Endodermal cell (in vitro differentiated cells): ENCODE measurements at regions not wholly inside any gene's neighbourhood (a gene's known extent, or its start where the extent isn't known, plus 50 kb on each side); places are given as distances from the start of the nearest gene placed in this dataset.
"Not testable (repeated sequence)": the region's sequence is repeated elsewhere in the genome, so short reads cannot be mapped to it uniquely, and the experiment has no call there.

Experiments
- DNase-seq: peaks from one replicate; pipeline ENCODE4 v3.0.0-alpha.2; 2017
- H3K27ac ChIP-seq: 2 replicates; pipeline ENCODE4 v1.5.1; 2013; ENCODE audit warnings: mild to moderate bottlenecking, low read depth, low read length, moderate library complexity
- H3K27me3 ChIP-seq: 2 replicates; pipeline ENCODE4 v1.6.1; 2013; ENCODE audit warnings: mild to moderate bottlenecking, low read length, moderate library complexity; ENCODE audit not compliant: insufficient read depth, control insufficient read depth, poor library complexity, severe bottlenecking
- H3K36me3 ChIP-seq: 2 replicates; pipeline ENCODE4 v1.7.0; 2013; ENCODE audit warnings: mild to moderate bottlenecking, low read length, moderate library complexity; ENCODE audit not compliant: control insufficient read depth, insufficient read depth
- H3K4me1 ChIP-seq: one replicate; pipeline ENCODE4 v1.7.0; 2013; ENCODE audit warnings: low read length; ENCODE audit not compliant: control insufficient read depth, insufficient read depth
- H3K4me3 ChIP-seq: 2 replicates; pipeline ENCODE4 v1.5.1; 2013; ENCODE audit warnings: mild to moderate bottlenecking, low read length, moderate library complexity
- H3K9ac ChIP-seq: 2 replicates; pipeline ENCODE4 v1.6.1; 2013; ENCODE audit warnings: mild to moderate bottlenecking, low read length, moderate library complexity; ENCODE audit not compliant: poor library complexity, severe bottlenecking; ENCODE audit errors: extremely low read depth
- H3K9me3 ChIP-seq: 2 replicates; pipeline ENCODE4 v1.6.1; 2013; ENCODE audit warnings: mild to moderate bottlenecking, low read length, moderate library complexity; ENCODE audit not compliant: control insufficient read depth
- H3K27ac Mint-ChIP-seq: 2 replicates; pipeline ENCODE4 v1.8.0; 2020; ENCODE audit warnings: mixed read lengths
- H3K27me3 Mint-ChIP-seq: 2 replicates; pipeline ENCODE4 v1.8.0; 2021; ENCODE audit warnings: mild to moderate bottlenecking, mixed read lengths; ENCODE audit not compliant: insufficient read depth
- H3K36me3 Mint-ChIP-seq: 2 replicates; pipeline ENCODE4 v1.8.0; 2020; ENCODE audit warnings: low read depth, mixed read lengths
- H3K4me1 Mint-ChIP-seq: 2 replicates; pipeline ENCODE4 v1.8.0; 2020; ENCODE audit warnings: mixed read lengths
- H3K4me3 Mint-ChIP-seq: 2 replicates; pipeline ENCODE4 v1.8.0; 2020; ENCODE audit warnings: mild to moderate bottlenecking, moderate library complexity, mixed read lengths
- H3K9me3 Mint-ChIP-seq: 2 replicates; pipeline ENCODE4 v1.8.0; 2020; ENCODE audit warnings: mild to moderate bottlenecking, mixed read lengths
- CTCF ChIP-seq: fragments of 200-600 bp; sonication (generic); conservative IDR thresholded peaks from 2 replicates; pipeline ENCODE4 v1.5.0; 2021; ENCODE audit warnings: antibody characterized with exemption, mild to moderate bottlenecking
- WGBS, 2 experiments: methylation state at CpG; one replicate each; pipeline versions ENCODE4 v1.1.5 to v1.1.7; 2013; ENCODE audit warnings: missing lambda C conversion rate in 2 of 2, mixed read lengths in 1 of 2; ENCODE audit not compliant: insufficient coverage in 1 of 2, insufficient read length in 1 of 2; 5-methylcytosine and 5-hydroxymethylcytosine counted together

- peak; percentile 50 for DNase-seq
- Mint-ChIP-seq H3K36me3 (no peaks in the 10 kb centered on the region), H3K4me1 (peaks cover 8% of the 10 kb centered on the region), H3K9me3 (no peaks in the 10 kb centered on the region), H3K4me3 (no peak overlapping the region), H3K27me3 (no peaks in the 10 kb centered on the region), H3K27ac (peak overlapping the region; percentile 74)
- Histone ChIP-seq H3K36me3 (no peaks in the 10 kb centered on the region), H3K4me3 (peak overlapping the region; percentile 30), H3K4me1 (no peaks in the 10 kb centered on the region), H3K27me3 (no peaks in the 10 kb centered on the region), H3K27ac (no peak overlapping the region), H3K9ac (peak overlapping the region; percentile 40), H3K9me3 (no peaks in the 10 kb centered on the region)
- TF ChIP-seq CTCF, result no peak
- WGBS, 2 experiments, result 64 to 67% methylated on average over 6 of the region's 6 CpGs
Measured at GRCh38 chr7:136391371-136391770, 414.2 kb upstream of the MTPN start.

GRCh38 chr7:136389933-136390332 lies 412.8 kb upstream of the MTPN start:
- H3K4me3 ChIP-seq, result no peak overlapping the region
- H3K4me1 Mint-ChIP-seq, result peaks cover 8% of the 10 kb centered on the region
- no peak overlapping the region for H3K27ac ChIP-seq
- H3K4me1 ChIP-seq, result no peaks in the 10 kb centered on the region
- no peaks in the 10 kb centered on the region for H3K9me3 ChIP-seq
- H3K27me3 ChIP-seq, result no peaks in the 10 kb centered on the region
- DNase-seq, result no peak
- no peaks in the 10 kb centered on the region for H3K36me3 Mint-ChIP-seq
- H3K9me3 Mint-ChIP-seq, result no peaks in the 10 kb centered on the region
- no peak for TF ChIP-seq CTCF
- H3K27ac Mint-ChIP-seq, result no peak overlapping the region
- no peak overlapping the region for H3K9ac ChIP-seq
- 92% methylated on average over 1 of the region's 3 CpGs; no CpG with 5 or more reads in 1 of the 2 experiments for WGBS, 2 experiments
- no peak overlapping the region for H3K4me3 Mint-ChIP-seq
- H3K36me3 ChIP-seq, result no peaks in the 10 kb centered on the region
- H3K27me3 Mint-ChIP-seq, result no peaks in the 10 kb centered on the region

DNA sequence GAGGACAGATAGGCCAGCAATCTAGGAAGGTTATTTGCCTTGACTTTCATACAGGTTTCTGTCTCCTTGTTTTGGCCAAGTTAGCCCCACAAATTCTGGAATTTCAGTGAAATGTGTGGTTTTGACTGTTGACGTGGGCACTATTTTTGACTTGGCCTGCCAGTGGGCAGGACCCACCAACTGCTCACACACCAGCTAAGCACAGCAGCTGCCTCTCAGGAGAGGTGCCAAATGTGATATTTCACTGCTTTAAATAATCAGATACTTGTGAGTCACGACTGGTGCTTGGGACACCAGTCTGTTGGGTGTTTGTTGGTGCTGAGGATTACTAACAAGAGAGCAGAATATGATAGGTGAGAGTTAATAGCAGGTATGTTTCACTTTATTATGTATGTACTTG lies 409.7 kb upstream of the MTPN start:
- Mint-ChIP-seq H3K27ac (no peak overlapping the region), H3K9me3 (no peaks in the 10 kb centered on the region), H3K4me3 (no peak overlapping the region), H3K36me3 (no peaks in the 10 kb centered on the region), H3K27me3 (no peaks in the 10 kb centered on the region), H3K4me1 (peaks cover 8% of the 10 kb centered on the region)
- no peak overlapping the region for H3K27ac ChIP-seq
- H3K27me3 ChIP-seq, result no peaks in the 10 kb centered on the region
- no peak for TF ChIP-seq CTCF
- H3K9me3 ChIP-seq, result no peaks in the 10 kb centered on the region
- no peaks in the 10 kb centered on the region for H3K36me3 ChIP-seq
- DNase-seq, result no peak
- no peaks in the 10 kb centered on the region for H3K4me1 ChIP-seq
- H3K9ac ChIP-seq, result no peak overlapping the region
- WGBS, 2 experiments, result 86 to 92% methylated on average over 2 of the region's 2 CpGs
- no peak overlapping the region for H3K4me3 ChIP-seq

DNA sequence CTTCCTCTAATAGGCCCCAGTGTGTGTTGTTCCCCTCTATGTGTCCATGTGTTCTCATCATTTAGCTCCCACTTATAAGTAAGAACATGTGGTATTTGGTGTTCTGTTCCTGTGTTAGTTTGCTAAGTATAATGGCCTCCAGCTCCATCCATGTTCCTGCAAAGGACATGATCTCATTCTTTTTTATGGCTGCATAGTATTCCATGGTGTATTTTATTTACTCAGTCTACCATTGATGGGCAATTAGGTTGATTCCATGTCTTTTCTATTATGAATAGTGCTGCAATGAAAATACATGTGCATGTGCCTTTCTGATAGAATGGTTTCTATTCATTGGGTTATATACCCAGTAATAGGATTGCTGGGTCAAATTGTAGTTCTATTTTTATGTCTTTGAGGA lies 394.2 kb upstream of the MTPN start:
- not testable (repeated sequence) for H3K4me3 Mint-ChIP-seq, DNase-seq, H3K9me3 ChIP-seq, H3K36me3 Mint-ChIP-seq, H3K27me3 Mint-ChIP-seq, H3K27ac Mint-ChIP-seq, H3K36me3 ChIP-seq, H3K9me3 Mint-ChIP-seq, H3K4me1 ChIP-seq, H3K4me3 ChIP-seq, H3K9ac ChIP-seq, H3K27me3 ChIP-seq, H3K27ac ChIP-seq
- peaks cover 11% of the 10 kb centered on the region for H3K4me1 Mint-ChIP-seq
